ENCODE measurements at regions not wholly inside any gene's neighbourhood (a gene's known extent, or its start where the extent isn't known, plus 50 kb on each side); places are given as distances from the start of the nearest gene placed in this dataset.

GRCh38 chr1:34657849-34658248 lies 97.0 kb upstream of the GJB5 start:
- TF ChIP-seq GATA2 (IDR thresholded peaks at IDR 0.05; ENCODE audit: insufficient read depth, insufficient read length, low read depth, low read length) (no peak), CTCF (IDR thresholded peaks at IDR 0.05; ENCODE audit: extremely low read depth in 1 of 2, insufficient read depth in 1 of 2, low read depth in 1 of 2, low read length in 2 of 2) (no peak), EZH2 (IDR thresholded peaks at IDR 0.05; ENCODE audit: borderline replicate concordance, low read depth, low read length, severe bottlenecking) (no peak), POLR2A (IDR thresholded peaks at IDR 0.05; ENCODE audit: low read depth, low read length) (no peak), MAX (IDR thresholded peaks at IDR 0.05; ENCODE audit: insufficient read depth, insufficient read length) (no peak), FOS (IDR thresholded peaks at IDR 0.05; ENCODE audit: borderline replicate concordance, insufficient read depth, low read length) (no peak), POLR2AphosphoS5 (IDR thresholded peaks at IDR 0.05; ENCODE audit: insufficient read depth, low read depth, low read length) (no peak), MYC (IDR thresholded peaks at IDR 0.05; ENCODE audit: low read depth, low read length) (no peak), JUN (IDR thresholded peaks at IDR 0.05; ENCODE audit: borderline replicate concordance, insufficient read depth, insufficient read length, low read depth) (no peak)

All from endothelial cell of umbilical vein (primary cell).